GM23338 (cell line): ENCODE measurements at regions not wholly inside any gene's neighbourhood (a gene's known extent, or its start where the extent isn't known, plus 50 kb on each side); places are given as distances from the start of the nearest gene placed in this dataset.
A peak's percentile ranks its signal among the peaks of the same experiment; 100 is the strongest.

ENCODE experiments used
- ATAC-seq: fragments of 200-7000 bp; cut with Tn5 transposase; 3 replicates; pipeline ENCODE4 v1.9.1; 2020
- DNase-seq: peaks from one replicate; pipeline ENCODE4 v3.0.0-alpha.2; 2015; ENCODE audit warnings: low spot score
- H2AFZ ChIP-seq: fragments of 200-600 bp; sonication (generic); 2 replicates; pipeline ENCODE4 v1.8.0; 2016; ENCODE audit warnings: antibody characterized with exemption, mild to moderate bottlenecking, moderate library complexity
- H3F3A ChIP-seq: fragments of 200-600 bp; sonication (generic); replicated peaks from 2 replicates; pipeline ENCODE4 v1.8.0; 2017; ENCODE audit warnings: antibody characterized with exemption, mixed run types, low read depth
- H3K27ac ChIP-seq: fragments of 200-600 bp; sonication (generic); 2 replicates; pipeline ENCODE4 v1.6.1; 2016; ENCODE audit warnings: low read depth
- H3K27me3 ChIP-seq: fragments of 200-600 bp; sonication (generic); 2 replicates; pipeline ENCODE4 v1.8.0; 2016; ENCODE audit warnings: mild to moderate bottlenecking, mixed run types, moderate library complexity; ENCODE audit not compliant: insufficient read depth
- H3K36me3 ChIP-seq: fragments of 200-600 bp; sonication (generic); 2 replicates; pipeline ENCODE4 v1.8.0; 2016; ENCODE audit warnings: mild to moderate bottlenecking; ENCODE audit not compliant: insufficient read depth
- H3K4me1 ChIP-seq: fragments of 200-600 bp; sonication (generic); 2 replicates; pipeline ENCODE4 v1.8.0; 2016; ENCODE audit warnings: mild to moderate bottlenecking, moderate library complexity; ENCODE audit not compliant: insufficient read depth
- H3K4me2 ChIP-seq: fragments of 200-600 bp; sonication (generic); 2 replicates; pipeline ENCODE4 v1.7.1; 2017; ENCODE audit warnings: mixed run types
- H3K4me3 ChIP-seq: fragments of 200-600 bp; sonication (generic); 2 replicates; pipeline ENCODE4 v1.6.1; 2016; ENCODE audit warnings: mixed run types
- H3K79me2 ChIP-seq: fragments of 200-600 bp; sonication (generic); replicated peaks from 2 replicates; pipeline ENCODE4 v1.8.0; 2017; ENCODE audit warnings: mild to moderate bottlenecking; ENCODE audit not compliant: insufficient read depth
- H3K9me2 ChIP-seq: fragments of 200-600 bp; sonication (generic); 2 replicates; pipeline ENCODE4 v1.8.0; 2017; ENCODE audit not compliant: insufficient read depth
- H4K20me1 ChIP-seq: fragments of 200-600 bp; sonication (generic); replicated peaks from 2 replicates; pipeline ENCODE4 v1.8.0; 2017; ENCODE audit warnings: mild to moderate bottlenecking; ENCODE audit not compliant: insufficient read depth
- H3K27ac Mint-ChIP-seq: 2 replicates; pipeline ENCODE4 v1.8.0; 2020; ENCODE audit warnings: inconsistent platforms, mild to moderate bottlenecking, moderate library complexity, mixed read lengths
- H3K27me3 Mint-ChIP-seq: 3 replicates; pipeline ENCODE4 v1.8.0; 2022; ENCODE audit warnings: low read depth, mild to moderate bottlenecking, moderate library complexity, mixed read lengths, inconsistent platforms; ENCODE audit not compliant: insufficient read depth, poor library complexity
- H3K36me3 Mint-ChIP-seq: 3 replicates; pipeline ENCODE4 v1.8.0; 2021; ENCODE audit warnings: low read depth, mild to moderate bottlenecking, inconsistent platforms, moderate library complexity, mixed read lengths
- H3K4me1 Mint-ChIP-seq: 3 replicates; pipeline ENCODE4 v1.8.0; 2020; ENCODE audit warnings: mild to moderate bottlenecking, inconsistent platforms, mixed read lengths
- H3K4me3 Mint-ChIP-seq: 3 replicates; pipeline ENCODE4 v1.8.0; 2021; ENCODE audit warnings: moderate library complexity, mild to moderate bottlenecking, inconsistent platforms, mixed read lengths
- H3K9me3 Mint-ChIP-seq: 3 replicates; pipeline ENCODE4 v1.8.0; 2020; ENCODE audit warnings: moderate library complexity, mild to moderate bottlenecking, inconsistent platforms, mixed read lengths
- CREB1 ChIP-seq: fragments of 250-450 bp; sonication (Bioruptor Pico); IDR thresholded peaks from 2 replicates; pipeline ENCODE4 v1.5.0; 2020; ENCODE audit warnings: low read depth, mild to moderate bottlenecking, moderate library complexity
- CTCF ChIP-seq, 2 experiments: fragments of 200-600 bp in 1 of 2; sonication (generic) in 1 of 2; conservative IDR thresholded peaks; 2 replicates each; pipeline versions ENCODE4 v1.5.1 to v1.6.1; 2016 to 2017; ENCODE audit warnings: antibody characterized with exemption in 2 of 2, low read depth in 2 of 2, mild to moderate bottlenecking in 2 of 2, moderate library complexity in 1 of 2
- EZH2 ChIP-seq: fragments of 200-600 bp; sonication (generic); IDR thresholded peaks from one replicate; pipeline ENCODE4 v1.8.0; 2017; ENCODE audit warnings: antibody characterized with exemption, mild to moderate bottlenecking, low read depth; ENCODE audit not compliant: unreplicated experiment
- EZH2phosphoT487 ChIP-seq: fragments of 200-600 bp; sonication (generic); IDR thresholded peaks from one replicate; pipeline ENCODE4 v1.8.1; 2018; ENCODE audit warnings: antibody characterized with exemption; ENCODE audit not compliant: unreplicated experiment
- JUNB ChIP-seq: IDR thresholded peaks from one replicate; pipeline ENCODE4 v1.6.1; 2016; ENCODE audit warnings: antibody characterized with exemption; ENCODE audit not compliant: unreplicated experiment
- POLR2AphosphoS5 ChIP-seq: IDR thresholded peaks from 2 replicates; pipeline ENCODE4 v1.6.1; 2016; ENCODE audit warnings: antibody characterized with exemption, low read depth
- STAT1 ChIP-seq: IDR thresholded peaks from one replicate; pipeline ENCODE4 v1.6.1; 2016; ENCODE audit warnings: antibody characterized with exemption; ENCODE audit not compliant: unreplicated experiment
- ZNF114 ChIP-seq: fragments of 250-450 bp; sonication (Bioruptor Pico); IDR thresholded peaks from 2 replicates; pipeline ENCODE4 v1.5.0; 2020; ENCODE audit warnings: mild to moderate bottlenecking, moderate library complexity
- ZNF462 ChIP-seq: fragments of 250-450 bp; sonication (Bioruptor Pico); IDR thresholded peaks from 2 replicates; pipeline ENCODE4 v1.5.0; 2020; ENCODE audit warnings: mild to moderate bottlenecking, moderate library complexity
- TF ChIP-seq, protein P1 (sequence below): IDR thresholded peaks from one replicate; pipeline ENCODE4 v1.6.1; 2018; ENCODE audit warnings: antibody characterized with exemption; ENCODE audit not compliant: unreplicated experiment

- TF ChIP-seq CTCF (conservative IDR thresholded peaks at IDR 0.05; ENCODE audit: low read depth in 2 of 2) = peak; percentile 45 to 61
Measured at GRCh38 chr5:98121036-98121936, 652.2 kb upstream of the RGMB start (continued).

DNA sequence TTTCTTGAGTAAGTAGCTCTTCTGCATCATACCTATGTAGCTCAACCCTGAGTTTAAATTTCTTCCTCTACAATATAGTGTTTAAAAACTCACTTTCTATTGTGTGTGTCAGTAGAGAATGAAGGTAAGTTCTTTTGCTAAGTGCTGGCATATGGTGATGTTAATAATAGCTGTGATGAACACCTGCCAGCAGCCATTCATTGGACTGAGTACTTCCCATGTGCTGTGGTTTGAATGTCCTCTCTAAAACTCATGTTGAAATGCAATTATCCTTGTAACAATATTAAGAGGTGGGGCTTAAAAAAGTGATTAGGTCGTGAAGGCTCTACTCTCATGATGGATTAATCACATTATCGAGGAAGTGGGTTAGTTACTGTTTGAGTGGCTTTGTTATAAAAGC lies 645.2 kb upstream of the RGMB start:
- no peaks in the 10 kb centered on the region for H3K4me1 ChIP-seq
- Mint-ChIP-seq H3K27me3 (peaks cover 3% of the 10 kb centered on the region), H3K9me3 (no peaks in the 10 kb centered on the region), H3K27ac (no peak overlapping the region), H3K36me3 (no peaks in the 10 kb centered on the region), H3K4me3 (no peak overlapping the region), H3K4me1 (no peaks in the 10 kb centered on the region)
- ATAC-seq (no peak), DNase-seq (no peak)
- no peaks in the 10 kb centered on the region for H4K20me1 ChIP-seq
- no peaks in the 10 kb centered on the region for H3F3A ChIP-seq
- no peaks in the 10 kb centered on the region for H3K27me3 ChIP-seq
- peaks cover 4% of the 10 kb centered on the region; the same call in 1 of the 2 replicates for H3K9me2 ChIP-seq
- H3K4me3 ChIP-seq = no peak overlapping the region
- no peaks in the 10 kb centered on the region for H3K36me3 ChIP-seq
- H2AFZ ChIP-seq = no peak overlapping the region
- H3K4me2 ChIP-seq = no peak overlapping the region
- H3K27ac ChIP-seq = no peak overlapping the region
- H3K79me2 ChIP-seq = no peaks in the 10 kb centered on the region
- TF ChIP-seq, protein P1, sequence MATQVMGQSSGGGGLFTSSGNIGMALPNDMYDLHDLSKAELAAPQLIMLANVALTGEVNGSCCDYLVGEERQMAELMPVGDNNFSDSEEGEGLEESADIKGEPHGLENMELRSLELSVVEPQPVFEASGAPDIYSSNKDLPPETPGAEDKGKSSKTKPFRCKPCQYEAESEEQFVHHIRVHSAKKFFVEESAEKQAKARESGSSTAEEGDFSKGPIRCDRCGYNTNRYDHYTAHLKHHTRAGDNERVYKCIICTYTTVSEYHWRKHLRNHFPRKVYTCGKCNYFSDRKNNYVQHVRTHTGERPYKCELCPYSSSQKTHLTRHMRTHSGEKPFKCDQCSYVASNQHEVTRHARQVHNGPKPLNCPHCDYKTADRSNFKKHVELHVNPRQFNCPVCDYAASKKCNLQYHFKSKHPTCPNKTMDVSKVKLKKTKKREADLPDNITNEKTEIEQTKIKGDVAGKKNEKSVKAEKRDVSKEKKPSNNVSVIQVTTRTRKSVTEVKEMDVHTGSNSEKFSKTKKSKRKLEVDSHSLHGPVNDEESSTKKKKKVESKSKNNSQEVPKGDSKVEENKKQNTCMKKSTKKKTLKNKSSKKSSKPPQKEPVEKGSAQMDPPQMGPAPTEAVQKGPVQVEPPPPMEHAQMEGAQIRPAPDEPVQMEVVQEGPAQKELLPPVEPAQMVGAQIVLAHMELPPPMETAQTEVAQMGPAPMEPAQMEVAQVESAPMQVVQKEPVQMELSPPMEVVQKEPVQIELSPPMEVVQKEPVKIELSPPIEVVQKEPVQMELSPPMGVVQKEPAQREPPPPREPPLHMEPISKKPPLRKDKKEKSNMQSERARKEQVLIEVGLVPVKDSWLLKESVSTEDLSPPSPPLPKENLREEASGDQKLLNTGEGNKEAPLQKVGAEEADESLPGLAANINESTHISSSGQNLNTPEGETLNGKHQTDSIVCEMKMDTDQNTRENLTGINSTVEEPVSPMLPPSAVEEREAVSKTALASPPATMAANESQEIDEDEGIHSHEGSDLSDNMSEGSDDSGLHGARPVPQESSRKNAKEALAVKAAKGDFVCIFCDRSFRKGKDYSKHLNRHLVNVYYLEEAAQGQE = no peak
- no peak for TF ChIP-seq POLR2AphosphoS5
- no peak for TF ChIP-seq CTCF (conservative IDR thresholded peaks at IDR 0.05; ENCODE audit: low read depth in 2 of 2)
- TF ChIP-seq ZNF114 (CRISPR knock-in tag) = no peak
- no peak for TF ChIP-seq STAT1
- TF ChIP-seq EZH2phosphoT487 = no peak
- no peak for TF ChIP-seq EZH2
- no peak for TF ChIP-seq CREB1 (CRISPR knock-in tag)
- TF ChIP-seq ZNF462 (CRISPR knock-in tag) = no peak
- no peak for TF ChIP-seq JUNB
